H1 (cell line): ENCODE measurements at regions not wholly inside any gene's neighbourhood (a gene's known extent, or its start where the extent isn't known, plus 50 kb on each side); places are given as distances from the start of the nearest gene placed in this dataset.

ENCODE experiments used
- CTCF ChIA-PET: fragments of 300-600 bp; sonication (Branson Sonifier 250); formaldehyde crosslinking; loops from one replicate; lab custom pipeline; 2021; ENCODE audit not compliant: partially characterized antibody; lab: Charles Lee
- POLR2A ChIA-PET: fragments of 300-600 bp; sonication (Branson Sonifier 250); formaldehyde crosslinking; loops from one replicate; lab custom pipeline; 2021; ENCODE audit warnings: inconsistent platforms; ENCODE audit not compliant: partially characterized antibody; lab: Charles Lee
- DNase-seq, 2 experiments: peaks; one replicate each; pipeline versions ENCODE4 v3.0.0 to v3.0.0-alpha.2; 2010 to 2022; ENCODE audit warnings: low spot score in 2 of 2, low read depth in 1 of 2, mixed read lengths in 1 of 2
- FAIRE-seq: peaks from 2 replicates; lab custom pipeline; 2011; peaks lifted over from hg19 to GRCh38; lab: Jason Lieb, UNC
- H2AFZ ChIP-seq: 2 replicates; pipeline ENCODE4 v1.8.1; 2012; ENCODE audit warnings: low read length, inconsistent platforms
- H2AK5ac ChIP-seq: 2 replicates; pipeline ENCODE4 v1.6.1; 2013; ENCODE audit warnings: low read depth, low read length
- H2BK120ac ChIP-seq: replicated peaks from 2 replicates; pipeline ENCODE3; 2013; ENCODE audit warnings: low read depth, low read length, inconsistent platforms
- H2BK12ac ChIP-seq: 2 replicates; pipeline ENCODE4 v1.6.1; 2013; ENCODE audit warnings: low read depth, low read length
- H2BK15ac ChIP-seq: 2 replicates; pipeline ENCODE4 v1.6.1; 2013; ENCODE audit warnings: low read length
- H2BK20ac ChIP-seq: 2 replicates; pipeline ENCODE4 v1.6.1; 2013; ENCODE audit warnings: low read length
- H2BK5ac ChIP-seq: 2 replicates; pipeline ENCODE4 v1.6.1; 2013; ENCODE audit warnings: low read depth, low read length
- H3K14ac ChIP-seq: 2 replicates; pipeline ENCODE4 v1.6.1; 2013; ENCODE audit warnings: inconsistent platforms; ENCODE audit not compliant: insufficient read length
- H3K18ac ChIP-seq: 2 replicates; pipeline ENCODE4 v1.6.1; 2013; ENCODE audit warnings: low read length; ENCODE audit errors: extremely low read depth
- H3K23ac ChIP-seq: 2 replicates; pipeline ENCODE4 v1.6.1; 2013; ENCODE audit warnings: inconsistent platforms; ENCODE audit not compliant: insufficient read length
- H3K23me2 ChIP-seq: 2 replicates; pipeline ENCODE4 v1.6.1; 2013; ENCODE audit warnings: low read depth, low read length
- H3K27ac ChIP-seq: 2 replicates; pipeline ENCODE4 v1.6.1; 2011; ENCODE audit warnings: low read depth, low read length, inconsistent platforms
- H3K27me3 ChIP-seq, 4 experiments: replicated peaks in 1 of 4; 1 replicate in 1 of 4; 2 replicates in 3 of 4; pipeline versions ENCODE4 v1.6.1 to v1.8.1; 2011 to 2013; ENCODE audit warnings: low read length in 3 of 4, mild to moderate bottlenecking in 3 of 4, inconsistent platforms in 2 of 4, mixed read lengths in 2 of 4, moderate library complexity in 1 of 4; ENCODE audit not compliant: control insufficient read depth in 3 of 4, insufficient read depth in 3 of 4; ENCODE audit errors: extremely low read depth in 1 of 4
- H3K36me3 ChIP-seq, 4 experiments: 2 replicates each; pipeline versions ENCODE4 v1.6.1 to v1.8.1; 2011 to 2013; ENCODE audit warnings: mild to moderate bottlenecking in 4 of 4, low read length in 3 of 4, moderate library complexity in 2 of 4, control low read depth in 1 of 4, inconsistent platforms in 1 of 4; ENCODE audit not compliant: insufficient read depth in 4 of 4, control insufficient read depth in 2 of 4
- H3K4ac ChIP-seq: replicated peaks from 2 replicates; pipeline ENCODE3; 2013; ENCODE audit warnings: low read length, low read depth, mixed read lengths, inconsistent platforms; ENCODE audit not compliant: insufficient read length
- H3K4me1 ChIP-seq, 4 experiments: replicated peaks in 1 of 4; 1 replicate in 1 of 4; 2 replicates in 3 of 4; pipeline versions ENCODE4 v1.6.1 to v1.8.1; 2011 to 2013; ENCODE audit warnings: low read length in 3 of 4, inconsistent platforms in 2 of 4, mixed read lengths in 1 of 4; ENCODE audit not compliant: insufficient read depth in 4 of 4, control insufficient read depth in 3 of 4
- H3K4me2 ChIP-seq, 2 experiments: 2 replicates each; pipeline versions ENCODE4 v1.6.1 to v1.8.1; 2011 to 2013; ENCODE audit warnings: low read depth in 2 of 2, low read length in 2 of 2, control low read depth in 1 of 2, inconsistent platforms in 1 of 2, mild to moderate bottlenecking in 1 of 2; ENCODE audit not compliant: insufficient read depth in 1 of 2
- H3K4me3 ChIP-seq, 4 experiments: fragments of 200-600, 300-600 bp in 1 of 4; sonication (generic), shearing (Covaris generic), sonication (Bioruptor Twin) in 1 of 4; 2 replicates each; pipeline versions ENCODE4 v1.5.1 to v1.8.1; 2011 to 2016; ENCODE audit warnings: low read length in 4 of 4, low read depth in 3 of 4, control low read depth in 2 of 4, inconsistent platforms in 2 of 4, mild to moderate bottlenecking in 2 of 4, mixed read lengths in 1 of 4, moderate library complexity in 1 of 4; ENCODE audit not compliant: insufficient read depth in 2 of 4; ENCODE audit errors: extremely low read depth in 1 of 4
- H3K56ac ChIP-seq: replicated peaks from 2 replicates; pipeline ENCODE3; 2013; ENCODE audit warnings: low read depth, mild to moderate bottlenecking, mixed read lengths, low read length, inconsistent platforms; ENCODE audit not compliant: insufficient read length
- H3K79me1 ChIP-seq: 2 replicates; pipeline ENCODE4 v1.6.1; 2013; ENCODE audit warnings: low read depth, low read length, control low read depth
- H3K79me2 ChIP-seq, 2 experiments: 2 replicates each; pipeline versions ENCODE4 v1.6.1 to v1.8.1; 2012 to 2013; ENCODE audit warnings: low read length in 2 of 2, mild to moderate bottlenecking in 2 of 2, inconsistent platforms in 1 of 2; ENCODE audit not compliant: insufficient read depth in 2 of 2, control insufficient read depth in 1 of 2
- H3K9ac ChIP-seq, 4 experiments: replicated peaks in 1 of 4; 1 replicate in 1 of 4; 2 replicates in 3 of 4; pipeline versions ENCODE4 v1.6.1 to v1.8.1; 2011 to 2013; ENCODE audit warnings: low read depth in 3 of 4, low read length in 3 of 4, control low read depth in 2 of 4, mild to moderate bottlenecking in 2 of 4, moderate library complexity in 2 of 4, inconsistent platforms in 1 of 4; ENCODE audit errors: extremely low read depth in 1 of 4
- H3K9me3 ChIP-seq, 2 experiments: 2 replicates each; pipeline versions ENCODE4 v1.6.1 to v1.8.1; 2012 to 2013; ENCODE audit warnings: mild to moderate bottlenecking in 2 of 2, moderate library complexity in 2 of 2, control low read depth in 1 of 2, inconsistent platforms in 1 of 2, low read depth in 1 of 2, low read length in 1 of 2, mixed read lengths in 1 of 2; ENCODE audit not compliant: insufficient read depth in 2 of 2
- H4K20me1 ChIP-seq, 2 experiments: replicated peaks in 1 of 2; 2 replicates each; pipeline versions ENCODE3 to v1.8.1; 2011 to 2013; ENCODE audit warnings: inconsistent platforms in 2 of 2, low read length in 2 of 2, mild to moderate bottlenecking in 1 of 2; ENCODE audit not compliant: insufficient read depth in 2 of 2, control insufficient read depth in 1 of 2
- H4K5ac ChIP-seq: 2 replicates; pipeline ENCODE4 v1.6.1; 2013; ENCODE audit warnings: low read length, low read depth, mixed read lengths, inconsistent platforms; ENCODE audit not compliant: insufficient read length
- H4K8ac ChIP-seq: 2 replicates; pipeline ENCODE4 v1.8.0; 2013; ENCODE audit warnings: mild to moderate bottlenecking, moderate library complexity, low read length, inconsistent platforms; ENCODE audit not compliant: insufficient read depth; ENCODE audit errors: extremely low read depth
- H4K91ac ChIP-seq: replicated peaks from 2 replicates; pipeline ENCODE3; 2013; ENCODE audit warnings: low read length, mixed read lengths, inconsistent platforms; ENCODE audit not compliant: insufficient read length
- BRCA1 ChIP-seq: IDR thresholded peaks from 2 replicates; pipeline ENCODE4 v1.6.1; 2012; ENCODE audit warnings: low read depth, low read length, improper control_type of control experiment
- CHD1 ChIP-seq: IDR thresholded peaks from 2 replicates; pipeline ENCODE4 v1.6.1; 2012; ENCODE audit warnings: low read depth, low read length, improper control_type of control experiment
- EP300 ChIP-seq, 2 experiments: IDR thresholded peaks; 1 replicate in 1 of 2; 2 replicates in 1 of 2; pipeline ENCODE4 v1.6.1; 2011 to 2012; ENCODE audit warnings: low read depth in 2 of 2, low read length in 2 of 2, mild to moderate bottlenecking in 2 of 2, borderline replicate concordance in 1 of 2, inconsistent platforms in 1 of 2, moderate library complexity in 1 of 2
- EZH2 ChIP-seq: fragments of 200-600 bp; sonication (generic); IDR thresholded peaks from 2 replicates; pipeline ENCODE4 v1.7.1; 2012; ENCODE audit warnings: low read depth, mild to moderate bottlenecking, moderate library complexity, low read length, inconsistent platforms; ENCODE audit not compliant: severe bottlenecking
- GABPA ChIP-seq: IDR thresholded peaks from 2 replicates; pipeline ENCODE4 v1.6.1; 2011; ENCODE audit warnings: mild to moderate bottlenecking, low read length, moderate library complexity, borderline replicate concordance; ENCODE audit not compliant: insufficient read depth
- HDAC6 ChIP-seq: IDR thresholded peaks from one replicate; pipeline ENCODE4 v1.7.1; 2012; ENCODE audit warnings: low read depth, mild to moderate bottlenecking, inconsistent platforms, low read length, moderate library complexity
- KDM4A ChIP-seq: IDR thresholded peaks from one replicate; pipeline ENCODE4 v1.7.1; 2012; ENCODE audit warnings: low read depth, mild to moderate bottlenecking, moderate library complexity, low read length, inconsistent platforms; ENCODE audit not compliant: severe bottlenecking
- MAFK ChIP-seq: IDR thresholded peaks from 2 replicates; pipeline ENCODE4 v1.6.1; 2012; ENCODE audit warnings: low read depth, mild to moderate bottlenecking, improper control_type of control experiment, low read length
- NANOG ChIP-seq: IDR thresholded peaks from 2 replicates; pipeline ENCODE4 v1.6.1; 2011; ENCODE audit warnings: low read length, low read depth, mild to moderate bottlenecking, inconsistent platforms; ENCODE audit not compliant: insufficient read depth, poor library complexity, severe bottlenecking
- NRF1 ChIP-seq: IDR thresholded peaks from 2 replicates; pipeline ENCODE4 v1.6.1; 2011; ENCODE audit warnings: mild to moderate bottlenecking, low read depth, low read length, improper control_type of control experiment
- RNF2 ChIP-seq: fragments of 200-900, 300-1000 bp; sonication (generic); IDR thresholded peaks from 2 replicates; pipeline ENCODE4 v1.7.1; 2016; ENCODE audit warnings: borderline replicate concordance, low read depth, mild to moderate bottlenecking, antibody characterized with exemption, low read length; ENCODE audit not compliant: poor library complexity, severe bottlenecking; ENCODE audit errors: missing control alignments
- SIN3A ChIP-seq, 2 experiments: IDR thresholded peaks in 1 of 2; conservative IDR thresholded peaks in 1 of 2; 2 replicates each; pipeline ENCODE4 v1.6.1; 2011 to 2012; ENCODE audit warnings: low read length in 2 of 2, improper control_type of control experiment in 1 of 2, low read depth in 1 of 2, mild to moderate bottlenecking in 1 of 2
- SP2 ChIP-seq: IDR thresholded peaks from 2 replicates; pipeline ENCODE4 v1.6.1; 2012; ENCODE audit warnings: mild to moderate bottlenecking, low read length, inconsistent platforms
- SRF ChIP-seq: IDR thresholded peaks from 2 replicates; pipeline ENCODE4 v1.6.1; 2011; ENCODE audit warnings: mild to moderate bottlenecking, low read depth, low read length, moderate library complexity
- WGBS, 2 experiments: shearing (Covaris generic) in 1 of 2; methylation state at CpG; one replicate each; pipeline versions ENCODE4 v1.1.6 to v1.1.7; 2013 to 2015; ENCODE audit warnings: low lambda C conversion rate in 2 of 2, mixed read lengths in 2 of 2, inconsistent platforms in 1 of 2, low coverage in 1 of 2, missing lambda C conversion rate in 1 of 2; ENCODE audit not compliant: insufficient replicate concordance in 2 of 2, insufficient coverage in 1 of 2, insufficient read length in 1 of 2; ENCODE audit errors: extremely low coverage in 1 of 2, missing lambda C conversion rate in 1 of 2; 5-methylcytosine and 5-hydroxymethylcytosine counted together

- Histone ChIP-seq H3K36me3 (no peaks in the 10 kb centered on the region), H4K20me1 (no peaks in the 10 kb centered on the region), H2AK5ac (no peak overlapping the region), H4K5ac (no peak overlapping the region), H3K18ac (no peak overlapping the region), H2BK15ac (no peak overlapping the region), H2BK5ac (no peak overlapping the region), H2AFZ (no peak overlapping the region), H3K4ac (no peak overlapping the region), H2BK20ac (no peak overlapping the region), H3K9me3 (no peaks in the 10 kb centered on the region), H3K79me1 (no peaks in the 10 kb centered on the region), H3K4me1 (no peaks in the 10 kb centered on the region), H3K23ac (no peak overlapping the region), H3K79me2 (no peaks in the 10 kb centered on the region), H3K56ac (no peak overlapping the region), H3K14ac (no peak overlapping the region), H3K9ac (no peak overlapping the region), H3K4me3 (no peak overlapping the region), H3K23me2 (no peaks in the 10 kb centered on the region), H2BK120ac (no peak overlapping the region), H3K4me2 (no peak overlapping the region), H4K91ac (no peak overlapping the region), H4K8ac (no peak overlapping the region), H3K27ac (no peak overlapping the region), H2BK12ac (no peak overlapping the region), H3K27me3 (no peaks in the 10 kb centered on the region)
- WGBS, 2 experiments, result 86% methylated on average over 3 of the region's 3 CpGs; no CpG with 5 or more reads in 1 of the 2 experiments
- POLR2A ChIA-PET, result no interaction called here
- DNase-seq, result no peak
- FAIRE-seq, result no peak
- CTCF ChIA-PET, result interaction anchor here (0.6 kb wide), 1 partner anchor 71 kb away, joined by 3 read pairs; no protein-coding TSS in a partner anchor
- TF ChIP-seq EP300 (IDR thresholded peaks at IDR 0.05; ENCODE audit: borderline replicate concordance in 1 of 2, low read depth in 2 of 2, low read length in 2 of 2) (no peak), SIN3A (conservative IDR thresholded peaks at IDR 0.05 in 1 of 2, IDR thresholded peaks at IDR 0.05 in 1 of 2; ENCODE audit: low read depth in 1 of 2, low read length in 2 of 2) (no peak), EZH2 (no peak), HDAC6 (no peak), KDM4A (no peak), NRF1 (no peak), CHD1 (no peak), BRCA1 (no peak), RNF2 (no peak), GABPA (no peak), SP2 (no peak), SRF (no peak), MAFK (no peak), NANOG (no peak)
Measured at GRCh38 chrX:10350981-10351380, 194.2 kb downstream of the CLCN4 start.
